NCI-H446 (cell line): ENCODE measurements at regions not wholly inside any gene's neighbourhood (a gene's known extent, or its start where the extent isn't known, plus 50 kb on each side); places are given as distances from the start of the nearest gene placed in this dataset.

Experiments used
- DNase-seq, 2 experiments: peaks; one replicate each; lab custom pipeline; 2025; lab: John Stamatoyannopoulos, UW

DNA sequence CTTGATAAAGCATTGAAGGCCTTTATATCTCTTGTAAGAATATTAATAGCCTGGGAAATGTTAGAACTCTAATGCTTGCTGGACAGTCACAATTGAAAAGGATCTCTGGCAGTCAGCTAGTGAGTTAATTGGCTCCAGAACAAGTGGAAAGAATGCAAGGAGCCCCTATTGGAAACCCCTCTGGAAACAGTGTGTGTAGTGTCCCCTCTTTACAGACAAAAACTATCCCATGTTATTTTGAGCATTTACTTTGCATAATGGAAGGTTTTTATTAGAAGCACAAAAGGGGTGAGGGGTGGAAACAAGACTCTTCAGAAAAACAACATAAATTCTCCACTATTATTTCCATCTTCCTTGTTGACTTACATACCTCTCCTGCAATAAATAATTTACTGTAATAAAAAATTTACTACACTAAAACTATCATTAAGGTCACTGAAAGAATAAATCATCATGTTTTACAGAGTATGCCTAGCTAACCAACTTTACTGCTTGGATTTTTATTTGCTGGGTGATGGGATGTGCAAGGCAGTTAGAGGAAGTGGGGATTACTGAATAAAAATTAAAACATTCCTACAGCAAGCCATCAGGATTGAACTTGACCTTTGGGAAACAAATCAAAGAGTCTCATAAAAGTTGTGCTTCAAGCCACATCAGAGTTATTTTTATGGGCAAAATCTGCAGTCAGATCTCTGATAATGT is 610.4 kb downstream of the TBC1D4 start:
- no peak for DNase-seq

- no peak for DNase-seq
These were observed 611.1 kb downstream of the TBC1D4 start for GRCh38 chr13:74870865-74871264.

DNA sequence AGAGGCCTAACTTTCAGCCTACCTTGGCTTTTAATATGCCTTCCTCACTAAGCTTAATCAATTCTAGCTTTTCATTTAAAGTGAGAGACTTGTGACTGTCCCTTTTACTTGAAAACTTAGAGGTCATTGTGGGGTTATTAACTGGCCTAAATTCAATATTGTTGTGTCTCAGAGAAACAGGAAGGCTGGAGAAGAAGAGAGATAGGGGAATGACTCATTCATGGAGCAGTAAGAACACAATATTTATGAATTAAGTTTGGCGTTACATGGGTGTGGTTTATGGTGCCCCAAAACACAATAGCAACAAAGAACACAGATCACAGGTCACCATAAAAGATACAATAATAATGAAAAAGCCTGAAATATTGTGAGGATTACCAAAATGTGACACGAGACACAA is 612.1 kb downstream of the TBC1D4 start:
- DNase-seq = no peak

GRCh38 chr13:74868049-74868448 is 613.9 kb downstream of the TBC1D4 start:
- no peak for DNase-seq

DNA sequence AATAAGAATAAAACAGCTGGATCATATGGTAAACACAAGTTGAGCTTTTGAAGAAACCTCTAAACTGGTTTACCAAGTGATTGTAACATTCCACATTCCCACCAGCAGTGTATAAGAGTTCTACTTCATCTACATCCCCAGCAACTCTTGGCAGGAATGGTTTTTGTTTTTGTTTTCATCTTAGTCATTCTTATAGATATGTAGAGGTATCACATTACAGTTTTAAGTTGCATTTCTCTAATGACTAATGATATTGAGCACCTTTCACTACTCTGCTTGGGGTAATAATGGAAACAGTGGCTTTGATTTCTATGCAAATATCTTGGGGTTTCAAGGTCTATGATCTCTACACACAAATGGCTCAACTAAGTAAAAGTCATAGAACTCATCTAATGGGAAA is 614.5 kb downstream of the TBC1D4 start:
- no peak for DNase-seq

- DNase-seq = peak in 1 of 2 experiments; percentile 2
These were observed 615.9 kb downstream of the TBC1D4 start for GRCh38 chr13:74866101-74866500.

DNA sequence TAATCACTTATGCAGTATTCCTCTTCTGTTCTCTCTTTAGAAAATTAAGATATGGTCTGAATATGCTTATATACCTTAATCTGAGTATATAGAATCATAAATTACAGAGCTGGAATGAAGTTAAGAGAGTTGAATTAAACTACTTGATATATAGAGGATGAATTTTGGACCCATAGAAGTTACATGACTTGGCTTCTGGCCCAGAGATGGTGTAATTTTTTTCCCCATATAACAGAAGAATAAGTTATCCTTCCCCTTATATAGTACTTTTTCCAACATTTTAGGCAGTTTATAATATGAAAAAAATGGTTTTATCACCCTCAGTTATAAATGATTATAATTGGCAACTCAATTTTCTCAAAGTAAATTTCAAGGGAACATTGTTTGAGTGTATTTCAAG is 616.3 kb downstream of the TBC1D4 start:
- DNase-seq = no peak

DNA sequence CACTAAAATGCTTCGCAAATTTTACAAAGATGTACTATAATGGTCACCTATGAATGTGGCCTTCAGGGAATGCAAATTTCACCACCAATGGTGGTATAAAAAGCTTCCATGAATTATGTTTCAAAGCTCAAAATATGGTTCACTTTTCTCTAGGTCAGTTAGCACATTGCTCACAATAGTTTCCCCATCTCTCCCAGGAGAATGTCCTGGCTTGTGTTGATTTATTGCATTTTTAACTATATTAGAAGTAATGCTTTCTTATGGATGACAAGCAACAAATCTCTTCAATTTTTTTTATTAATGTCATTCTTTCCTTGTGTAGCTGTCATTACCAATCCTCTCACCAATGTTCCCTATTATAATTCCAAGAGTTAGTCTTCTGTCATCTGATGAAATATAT is 621.2 kb downstream of the TBC1D4 start:
- no peak for DNase-seq

GRCh38 chr13:74850893-74851292 is 631.1 kb downstream of the TBC1D4 start:
- no peak for DNase-seq

DNA sequence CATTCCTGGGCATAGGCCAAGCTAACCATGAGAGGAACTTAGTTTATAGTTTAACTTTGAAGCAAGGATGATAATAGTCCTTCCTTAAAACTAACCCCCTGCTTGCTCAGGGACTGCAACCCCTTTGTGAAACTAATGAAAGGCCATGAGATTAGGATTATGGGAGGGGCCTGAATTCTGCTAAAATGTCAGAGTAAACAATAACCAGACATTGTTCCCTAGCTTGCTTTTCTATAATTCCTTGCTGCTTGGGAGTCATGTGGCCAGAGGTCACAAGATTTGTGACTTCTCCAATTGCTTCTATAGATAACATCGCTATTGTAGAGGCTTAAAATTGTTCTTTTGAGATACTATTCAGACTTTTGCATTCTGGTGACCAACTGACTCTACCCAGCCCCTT is 634.0 kb downstream of the TBC1D4 start:
- DNase-seq = no peak

GRCh38 chr13:74845806-74846205 is 636.2 kb downstream of the TBC1D4 start:
- no peak for DNase-seq

DNA sequence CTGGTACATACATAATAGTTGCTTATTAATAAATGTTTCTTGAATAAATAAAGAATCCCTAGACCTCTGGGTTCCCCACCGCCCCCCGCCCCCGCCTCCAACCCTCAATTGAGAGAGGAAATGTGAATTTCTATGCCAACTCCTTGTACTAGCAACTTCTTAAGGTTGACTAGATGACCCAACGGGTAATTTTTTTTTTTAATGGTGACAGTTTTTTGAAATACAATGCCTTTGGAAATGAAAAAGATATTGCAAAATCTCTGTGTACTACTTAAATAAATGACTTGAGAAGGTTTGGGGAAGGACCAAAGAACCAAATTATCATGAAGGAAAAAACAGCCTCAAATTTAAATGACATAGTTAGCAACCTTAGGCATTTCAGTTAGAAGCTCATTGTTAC is 640.3 kb downstream of the TBC1D4 start:
- no peak for DNase-seq

DNA sequence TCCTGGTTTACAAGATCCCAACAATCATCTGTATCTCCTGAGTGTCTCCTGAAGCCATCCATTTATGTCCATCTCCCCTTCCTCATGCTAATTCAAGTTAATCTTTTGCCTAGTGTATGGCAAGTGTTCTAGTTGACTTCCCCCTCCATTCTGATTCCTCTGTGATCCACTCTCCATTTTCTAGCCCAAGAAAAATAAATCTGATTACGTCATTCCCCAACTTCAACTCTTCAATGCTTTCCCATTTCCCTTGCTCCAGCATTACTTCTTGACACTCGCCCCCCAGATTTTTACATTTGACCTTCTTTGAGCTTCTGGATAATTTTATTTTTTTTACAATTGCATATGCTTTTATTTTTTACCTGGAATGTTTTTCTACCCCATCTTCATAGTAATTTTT is 640.8 kb downstream of the TBC1D4 start:
- no peak for DNase-seq

DNA sequence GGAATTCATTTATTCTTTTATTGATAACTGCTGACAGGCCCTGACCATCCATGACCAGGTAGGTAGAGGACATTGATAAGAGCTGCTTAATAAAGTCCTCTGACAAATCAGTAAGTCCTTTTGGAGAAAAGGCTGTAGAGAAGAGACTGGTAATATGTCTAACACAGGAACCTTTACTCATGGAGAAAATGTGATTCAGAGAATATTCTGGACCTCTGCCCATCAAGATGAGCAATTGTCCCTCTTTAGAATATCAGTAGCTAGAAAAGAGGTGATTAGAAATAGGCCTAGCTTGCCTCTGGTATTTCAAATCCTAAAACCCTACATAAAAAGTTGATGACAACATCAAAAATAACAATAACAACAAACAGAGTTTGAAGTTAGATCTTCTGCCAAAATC is 642.3 kb downstream of the TBC1D4 start:
- DNase-seq = no peak

- DNase-seq = no peak
These were observed 643.9 kb downstream of the TBC1D4 start for GRCh38 chr13:74838096-74838495.

DNA sequence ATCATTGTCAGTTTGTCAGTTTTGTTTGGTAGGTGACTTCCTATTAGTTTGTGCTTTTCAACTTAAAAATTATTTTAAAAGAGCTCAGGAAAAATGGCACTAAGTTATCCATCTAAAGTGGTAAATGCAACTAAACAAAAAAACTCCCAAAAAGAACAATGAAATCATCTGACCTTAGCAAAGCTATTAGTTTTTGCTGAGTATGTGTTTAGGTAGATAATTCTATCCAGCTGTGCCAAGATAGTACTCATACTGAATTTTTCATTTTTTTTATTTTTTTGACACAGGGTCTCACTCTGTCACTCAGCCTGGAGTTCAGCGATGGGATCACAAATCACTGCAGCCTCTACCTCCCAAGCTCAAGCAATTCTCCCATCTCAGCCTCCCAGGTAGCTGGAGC is 645.3 kb downstream of the TBC1D4 start:
- no peak for DNase-seq

DNA sequence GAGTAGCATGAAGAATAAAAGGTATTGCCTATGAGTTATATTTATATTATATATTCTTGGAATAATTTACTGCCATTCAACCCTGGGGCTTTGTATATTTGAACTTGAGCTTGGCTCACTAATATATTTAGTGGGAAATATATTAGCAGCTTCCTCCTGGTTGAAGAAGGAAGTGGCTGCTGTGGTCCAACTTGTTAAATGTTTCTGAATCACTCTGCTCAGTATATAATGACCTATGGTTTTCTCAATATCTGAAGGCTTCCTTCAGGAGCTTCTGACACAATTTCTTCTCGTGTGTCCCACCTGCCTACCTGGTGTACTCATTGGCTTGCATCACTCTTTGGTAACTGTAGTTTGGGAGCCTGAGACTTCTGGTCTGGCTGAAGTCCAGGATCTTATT is 646.4 kb downstream of the TBC1D4 start:
- DNase-seq = no peak

GRCh38 chr13:74825938-74826246 is 656.1 kb downstream of the TBC1D4 start:
- no peak for DNase-seq

DNA sequence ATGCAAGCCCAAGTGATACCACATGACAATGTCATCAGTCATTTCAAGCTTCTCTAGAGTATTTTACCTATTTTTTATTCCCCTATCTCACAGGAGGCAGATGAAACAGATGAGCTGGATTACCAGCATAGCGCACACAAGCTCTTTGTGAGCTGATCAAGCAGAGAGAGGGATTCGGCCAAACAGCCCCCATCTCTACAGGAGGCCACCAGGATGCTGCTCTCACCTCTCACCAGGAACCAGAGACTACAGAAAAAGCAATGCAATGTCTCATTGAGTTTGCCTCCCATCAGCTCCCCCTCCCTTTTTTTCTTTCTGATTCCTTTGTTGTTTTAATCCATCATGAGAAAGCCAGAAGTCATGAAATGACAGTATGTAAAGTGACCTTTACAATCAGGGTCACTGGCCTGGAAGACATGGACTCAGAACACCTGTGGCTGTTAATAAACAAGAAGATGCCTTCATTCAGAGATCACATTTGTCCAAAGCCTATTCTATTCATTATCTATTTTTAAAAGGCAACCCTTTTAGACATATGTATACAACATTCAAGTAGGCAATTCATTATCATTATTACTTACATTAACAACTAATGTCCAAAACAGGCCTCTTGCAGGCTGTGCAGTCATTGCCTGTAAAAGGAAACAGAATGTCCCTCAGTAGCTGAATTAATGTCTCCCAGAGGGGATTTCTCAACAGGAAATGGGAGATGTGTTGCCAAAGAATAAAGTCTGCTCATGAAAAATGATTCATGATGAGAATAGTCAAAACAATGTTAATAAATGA is 656.6 kb downstream of the TBC1D4 start:
- DNase-seq = no peak

DNA sequence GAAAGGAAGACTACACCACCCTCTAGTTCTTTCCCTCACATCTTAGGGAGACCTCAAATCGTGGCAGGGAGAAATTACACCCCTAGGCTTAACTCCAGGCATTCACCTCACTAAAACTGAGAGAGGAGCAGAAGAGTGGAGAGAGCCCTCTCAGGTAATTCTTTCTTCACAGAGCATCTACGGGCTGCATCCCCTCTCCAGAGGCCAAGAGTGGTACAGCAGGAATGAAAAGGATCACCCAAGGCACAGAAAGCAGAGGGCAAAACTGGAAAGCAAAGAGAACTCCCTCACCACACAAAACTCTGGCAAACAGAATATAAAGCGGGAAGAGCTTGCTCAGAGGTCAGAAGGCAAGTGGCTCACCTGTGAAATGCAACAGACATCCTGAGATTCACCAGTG is 661.2 kb downstream of the TBC1D4 start:
- DNase-seq = no peak

DNA sequence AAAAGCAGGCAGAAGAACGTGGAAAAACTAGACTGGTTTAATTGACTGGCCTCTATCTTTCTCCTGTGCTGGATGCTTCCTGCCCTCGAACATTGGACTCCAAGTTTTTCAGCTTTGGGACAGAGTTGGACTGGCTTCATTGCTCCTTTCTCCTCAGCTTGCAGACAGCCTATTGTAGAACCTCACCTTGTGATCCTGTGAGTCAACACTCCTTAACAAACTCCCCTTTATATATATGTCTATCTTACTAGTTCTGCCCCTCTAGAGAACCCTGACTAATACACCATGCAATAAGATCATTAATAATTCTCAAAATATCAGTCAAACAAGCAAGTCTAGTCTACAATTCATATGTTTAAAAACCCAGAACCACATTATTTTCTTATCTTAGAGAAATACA is 662.4 kb downstream of the TBC1D4 start:
- DNase-seq = no peak

GRCh38 chr13:74816737-74817136 is 665.2 kb downstream of the TBC1D4 start:
- DNase-seq = no peak

DNA sequence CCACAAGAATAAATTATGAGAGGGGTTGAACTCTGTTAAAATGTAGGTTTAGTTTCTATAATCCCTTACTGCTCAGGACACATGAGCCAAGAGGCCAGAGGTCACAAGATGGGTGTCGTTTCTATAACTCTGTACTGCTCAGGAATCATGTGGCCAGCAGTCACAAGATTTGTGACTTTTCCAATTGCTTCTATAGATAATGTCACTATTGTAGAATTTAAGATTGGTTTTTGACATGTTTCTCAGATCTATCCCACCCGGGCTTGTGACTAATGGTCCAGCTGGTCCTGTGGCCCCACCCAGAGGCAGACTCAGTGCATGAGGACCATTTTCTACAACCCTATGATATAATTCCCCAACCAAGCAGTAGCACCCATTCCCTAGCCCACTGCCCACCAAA is 662.0 kb upstream of the KLF12 start:
- no peak for DNase-seq

DNA sequence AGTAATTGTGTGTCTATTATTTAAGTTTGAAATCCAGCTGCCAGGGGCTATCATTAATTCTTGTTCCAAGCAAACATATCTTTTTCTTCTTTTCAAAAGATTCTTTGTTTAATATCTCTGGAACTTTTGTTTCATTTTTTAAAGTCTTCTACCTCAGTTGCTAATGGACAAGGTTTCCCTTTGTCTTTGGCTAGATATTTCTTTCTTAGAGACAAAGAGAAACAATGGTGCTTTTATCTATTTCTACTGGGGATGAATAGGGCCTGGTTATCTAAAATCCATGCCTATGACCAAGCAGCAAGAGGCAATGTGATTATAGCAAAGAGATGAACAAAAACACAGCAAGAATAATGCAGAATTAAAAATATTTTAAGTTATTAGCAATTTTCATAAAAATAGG is 661.3 kb upstream of the KLF12 start:
- DNase-seq = no peak
